SW 1271 (cell line): ENCODE measurements at regions not wholly inside any gene's neighbourhood (a gene's known extent, or its start where the extent isn't known, plus 50 kb on each side); places are given as distances from the start of the nearest gene placed in this dataset.

ENCODE experiments used
- DNase-seq, 2 experiments: peaks; one replicate each; lab custom pipeline; 2025; lab: John Stamatoyannopoulos, UW

DNA sequence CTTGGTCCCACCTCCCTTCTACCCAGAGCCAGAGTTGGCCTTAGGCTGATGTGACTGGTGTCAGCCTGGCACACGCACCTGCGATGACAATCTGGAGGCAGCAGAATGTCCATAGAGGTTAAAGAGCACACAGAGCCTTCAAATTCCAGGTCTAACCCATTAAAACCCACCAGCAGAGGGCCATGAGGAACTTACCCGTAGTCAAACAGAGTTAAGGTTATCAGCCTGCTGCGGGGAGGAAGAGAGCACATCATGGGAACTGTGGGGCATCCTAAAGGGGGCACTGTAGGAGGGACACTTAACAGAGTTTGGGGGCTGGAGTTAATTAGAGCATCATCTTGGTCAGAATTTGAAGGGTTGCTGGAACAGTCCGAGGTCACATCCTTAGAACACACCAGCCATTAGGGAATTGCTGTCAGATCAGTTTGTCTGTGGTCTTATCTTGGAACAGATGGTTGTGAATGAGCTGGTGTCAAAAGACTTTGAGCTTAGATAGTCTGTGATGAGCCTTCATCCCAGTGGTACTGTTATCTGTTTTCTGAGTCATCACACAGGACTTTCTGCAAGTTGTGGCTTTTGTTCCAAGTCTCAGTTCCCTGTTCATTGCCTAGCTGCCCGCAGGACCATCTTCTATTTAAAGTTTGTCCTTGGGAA, 248.6 kb downstream of the LOXHD1 start:
- no peak for DNase-seq

GRCh38 chr18:46411191-46411828, 245.7 kb downstream of the LOXHD1 start:
- DNase-seq = no peak

DNA sequence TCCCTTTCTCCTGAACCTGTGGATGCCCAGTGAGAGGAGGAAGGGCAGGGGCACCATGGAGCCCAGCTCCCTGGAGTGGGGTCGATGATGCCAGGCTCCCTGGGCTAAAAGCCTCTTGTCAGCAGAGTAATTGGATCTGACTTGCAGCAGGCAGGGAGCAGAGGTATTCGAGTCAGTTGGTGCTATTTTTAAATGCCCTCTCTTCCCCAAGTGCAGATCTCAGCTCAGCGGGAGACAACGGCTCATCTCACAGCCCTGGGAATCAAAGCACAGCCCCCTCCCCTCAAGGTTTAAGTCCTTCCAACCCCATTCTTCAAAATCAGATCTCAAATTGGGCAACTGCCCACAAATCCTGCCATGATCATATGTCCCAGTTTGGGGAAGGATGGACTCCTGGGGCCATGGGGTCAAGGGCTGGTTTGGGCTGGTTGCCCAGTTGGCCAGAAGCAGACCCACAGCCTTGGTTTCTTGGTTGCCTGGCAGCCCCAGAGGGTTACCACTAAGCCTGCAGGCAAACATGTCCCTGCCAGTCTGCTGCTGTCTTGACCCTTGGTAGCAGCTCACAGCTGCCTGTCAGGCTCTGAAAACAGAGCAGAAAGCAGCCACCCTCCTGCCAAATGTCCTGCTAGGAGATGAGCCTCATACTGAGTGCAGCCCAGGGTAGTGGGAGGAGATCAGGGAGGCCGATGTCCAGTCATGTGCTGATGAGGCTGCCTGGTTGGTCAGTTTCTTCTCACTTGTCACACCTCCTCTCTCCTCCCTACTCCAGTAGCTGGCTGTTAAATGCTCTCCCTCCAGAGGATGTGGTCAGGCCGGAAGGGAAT, 244.9 kb downstream of the LOXHD1 start:
- DNase-seq = no peak

- no peak for DNase-seq
Observed at GRCh38 chr18:46412916-46413315, 244.1 kb downstream of the LOXHD1 start.

GRCh38 chr18:46413684-46414083, 243.3 kb downstream of the LOXHD1 start:
- no peak for DNase-seq

- DNase-seq = no peak
Observed at GRCh38 chr18:46414863-46415262, 242.2 kb downstream of the LOXHD1 start.

DNA sequence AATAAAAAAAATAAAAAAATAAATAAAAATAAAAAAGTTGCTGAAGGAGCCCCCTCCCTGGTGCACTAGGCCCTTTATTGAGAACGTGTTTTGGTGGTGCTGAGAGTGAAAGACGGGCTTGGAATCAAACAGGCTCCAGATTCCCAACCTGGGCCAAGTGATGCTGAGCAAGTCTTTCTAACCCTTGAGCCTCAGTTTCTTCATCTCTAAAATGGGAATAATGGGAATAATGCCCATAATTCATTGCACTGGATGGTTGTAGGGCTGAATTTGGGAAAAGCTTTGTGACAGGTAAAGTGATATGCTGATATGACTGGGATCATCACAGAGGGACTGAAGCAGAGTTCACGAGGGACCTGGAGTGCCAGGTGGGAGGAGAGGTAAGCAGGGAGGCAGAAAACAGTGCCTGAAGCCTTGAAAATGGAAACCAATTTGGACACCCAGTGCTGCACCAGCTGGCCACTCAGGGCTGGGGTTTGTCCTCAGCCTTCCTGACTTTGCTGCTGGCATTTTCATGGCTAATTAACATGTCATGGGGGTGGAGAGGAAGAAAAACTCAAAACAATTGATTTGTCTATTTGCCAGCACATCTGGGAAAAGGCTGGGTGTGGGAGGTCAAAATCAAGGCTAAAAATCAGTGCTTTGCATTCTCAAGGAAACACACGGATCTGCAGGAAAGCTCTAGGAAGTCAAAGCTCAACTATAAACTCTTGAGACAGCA, 241.3 kb downstream of the LOXHD1 start:
- no peak for DNase-seq

- no peak for DNase-seq
Observed at GRCh38 chr18:46416706-46417638, 240.0 kb downstream of the LOXHD1 start.

GRCh38 chr18:46418663-46419260, 238.3 kb downstream of the LOXHD1 start:
- DNase-seq = no peak

DNA sequence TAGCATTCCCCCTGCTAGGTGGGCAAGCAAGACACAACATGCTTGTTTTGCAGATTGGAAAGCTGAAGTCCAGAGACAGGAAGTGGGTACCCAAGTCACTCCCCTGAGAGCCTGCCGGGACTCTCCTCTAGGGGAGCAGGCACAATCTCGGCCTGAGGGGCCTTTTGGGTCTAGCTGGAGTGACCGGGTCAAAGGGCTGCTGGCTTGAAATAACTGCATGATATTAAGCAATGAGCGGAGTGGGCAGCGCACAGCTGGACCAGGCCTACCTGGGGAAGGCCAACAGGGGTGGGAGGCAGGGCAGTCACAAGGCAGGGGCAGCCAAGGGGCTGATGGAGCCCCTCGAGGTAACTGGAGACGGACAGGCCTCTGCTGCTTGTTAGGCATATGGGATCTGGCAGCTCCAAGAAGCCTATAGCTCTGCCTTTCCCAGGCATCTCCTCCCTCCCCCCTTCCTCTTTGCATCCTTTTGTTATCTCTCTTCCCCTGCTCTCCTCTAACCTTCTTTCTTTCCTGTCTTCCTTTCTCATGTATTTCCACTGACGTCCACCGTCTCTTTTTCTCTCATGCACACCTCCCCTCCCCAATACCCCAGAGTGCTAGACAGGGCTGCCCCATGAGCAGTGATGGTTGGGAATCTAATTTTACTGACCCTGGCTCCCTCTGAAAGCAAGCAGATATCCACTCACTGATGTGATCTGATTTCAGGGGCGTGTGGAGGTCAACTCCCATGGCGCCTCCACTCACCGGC, 237.5 kb downstream of the LOXHD1 start:
- DNase-seq = no peak

DNA sequence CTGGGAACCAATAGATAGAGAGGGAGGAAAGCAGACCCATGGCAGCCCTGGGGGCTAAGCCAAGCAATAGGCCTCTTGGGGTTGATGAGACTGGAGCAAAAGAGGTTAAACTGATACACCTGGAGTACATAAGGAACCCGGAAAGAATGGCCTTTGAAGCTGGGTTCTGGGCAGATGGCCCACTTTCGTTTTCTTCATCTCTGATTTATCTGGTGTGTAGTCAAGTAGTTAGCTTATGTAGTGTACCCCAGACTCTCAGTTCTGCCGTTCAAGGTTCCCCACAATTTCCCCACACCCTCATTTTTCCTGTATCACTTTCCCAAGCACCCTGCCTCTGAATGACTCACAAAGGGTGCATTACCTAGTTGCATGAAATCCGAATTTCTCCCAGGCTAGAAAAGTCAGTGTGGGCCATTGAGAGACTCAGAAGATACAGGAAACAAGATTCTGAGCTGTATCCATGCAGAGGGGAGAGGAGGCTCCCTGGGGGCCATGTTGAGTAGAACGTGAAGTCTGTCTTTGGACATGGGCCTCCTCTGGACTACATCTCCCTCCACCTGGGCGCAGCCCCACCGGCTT, 235.0 kb downstream of the LOXHD1 start:
- DNase-seq = no peak

- DNase-seq = no peak
Observed at GRCh38 chr18:46422552-46423055, 234.4 kb downstream of the LOXHD1 start.

GRCh38 chr18:46423226-46423805, 233.7 kb downstream of the LOXHD1 start:
- DNase-seq = no peak

DNA sequence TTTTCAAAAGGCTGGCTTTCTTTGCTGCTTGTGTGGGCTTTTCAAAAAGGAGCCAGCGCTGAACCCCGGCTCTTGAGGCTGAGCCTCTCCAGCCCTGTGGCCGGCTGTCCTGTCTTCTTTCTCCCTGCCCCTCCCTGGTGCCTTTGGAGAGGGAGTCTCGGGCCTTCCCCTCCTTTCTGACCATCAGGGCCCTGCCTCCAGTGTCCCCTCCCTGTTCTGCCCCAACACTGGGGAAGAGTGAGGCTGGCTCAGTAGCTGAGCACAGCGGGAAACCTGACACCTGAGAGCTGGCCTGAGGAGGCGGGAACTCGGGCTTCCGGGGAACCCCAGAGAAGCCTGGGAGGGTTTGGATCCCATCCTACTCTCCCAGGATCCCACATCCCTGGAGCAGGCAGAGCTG, 232.1 kb downstream of the LOXHD1 start:
- DNase-seq = no peak

DNA sequence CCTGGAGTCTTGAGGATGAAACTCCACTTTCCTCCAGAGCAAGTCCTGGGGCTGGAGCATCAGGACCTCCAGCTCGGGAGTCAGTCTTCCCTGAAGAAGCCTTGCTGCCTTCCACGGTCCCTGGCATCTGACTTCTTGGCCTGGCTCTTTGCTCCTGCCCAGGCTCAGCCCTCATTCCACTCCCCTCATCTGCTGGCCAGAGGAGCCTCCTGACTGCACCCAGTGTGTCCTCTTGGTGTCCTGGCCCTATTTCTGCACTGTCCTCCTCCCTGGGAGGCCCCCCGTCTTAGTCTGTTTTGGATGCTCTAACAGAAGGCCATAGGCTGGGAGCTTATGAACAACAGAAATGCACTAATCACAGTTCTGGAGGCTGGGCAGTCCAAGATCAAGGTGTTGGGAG, 231.5 kb downstream of the LOXHD1 start:
- DNase-seq = no peak

DNA sequence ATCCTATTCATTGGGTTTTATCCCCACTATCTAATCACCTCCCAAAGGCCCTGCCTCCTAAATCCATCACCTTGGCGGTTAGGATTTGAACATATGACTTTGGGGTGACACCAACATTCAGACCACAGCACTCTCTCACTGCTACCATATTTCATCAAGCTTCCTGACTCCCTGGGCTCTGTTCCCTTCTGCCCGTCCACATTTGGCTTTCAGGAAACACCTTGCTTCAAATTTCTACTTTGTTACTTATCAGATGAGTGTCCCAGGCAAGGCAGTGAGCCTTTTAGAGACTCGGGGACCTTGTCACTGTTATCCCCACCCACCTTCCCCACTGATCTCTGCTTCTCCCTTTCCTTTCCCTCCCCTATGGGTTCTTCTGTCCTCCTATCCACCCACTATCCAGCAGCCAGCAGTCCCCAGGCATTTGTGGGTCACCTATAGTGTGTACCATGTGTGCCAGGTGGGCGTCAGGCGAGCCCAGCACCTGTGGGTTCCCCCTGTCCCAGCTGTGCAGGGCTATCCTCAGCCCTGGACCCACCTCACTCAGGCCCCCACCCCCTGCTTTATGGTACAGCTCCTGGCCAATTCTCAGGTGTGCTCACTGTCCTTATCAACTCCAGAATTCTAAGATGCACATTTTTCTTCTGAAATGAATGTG, 230.9 kb downstream of the LOXHD1 start:
- DNase-seq = no peak

DNA sequence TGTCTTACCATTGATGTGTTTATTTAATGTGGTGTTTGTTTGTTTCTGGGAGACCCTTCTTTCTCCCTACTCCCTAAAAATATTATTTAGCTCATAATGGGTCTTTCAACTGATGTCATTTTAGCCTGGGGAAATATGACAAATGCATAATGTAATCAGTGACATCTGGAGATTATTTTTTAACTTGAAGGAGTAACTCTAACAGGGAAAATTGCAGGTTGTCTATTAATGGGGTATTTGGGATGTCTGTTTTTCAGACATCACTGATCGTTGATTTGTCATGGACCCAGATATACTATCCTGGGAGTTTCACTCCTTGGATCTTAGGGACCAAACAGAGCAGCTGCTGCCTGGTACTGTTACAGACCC, 230.4 kb downstream of the LOXHD1 start:
- no peak for DNase-seq
